GM12878 (cell line): ENCODE measurements at regions not wholly inside any gene's neighbourhood (a gene's known extent, or its start where the extent isn't known, plus 50 kb on each side); places are given as distances from the start of the nearest gene placed in this dataset.

Experiments
- ATAC-seq: fragments of 200-7000 bp; cut with Tn5 transposase; 3 replicates; pipeline ENCODE4 v1.9.1; 2020; ENCODE audit warnings: mild to moderate bottlenecking, moderate library complexity
- BruUV-seq: library from RNA; stranded (reverse); fragments of 400-500 nt; replicated peaks from 2 replicates; lab custom pipeline; 2021; lab: Mats Ljungman, UMichigan
- CTCF ChIA-PET: fragments of 300-600 bp; sonication (Branson Sonifier 250); formaldehyde crosslinking; extraction: SDS; loops from one replicate; lab custom pipeline; 2021; ENCODE audit warnings: inconsistent platforms; lab: Yijun Ruan, JAX
- POLR2A ChIA-PET: fragments of 350-600 bp; formaldehyde crosslinking; extraction: SDS; loops from one replicate; lab custom pipeline; 2021; ENCODE audit warnings: inconsistent platforms; lab: Charles Lee
- RAD21 ChIA-PET: fragments of 300-600 bp; sonication (Branson Sonifier 250); formaldehyde crosslinking; loops from one replicate; lab custom pipeline; 2023; ENCODE audit warnings: antibody characterized with exemption; ENCODE audit not compliant: unreplicated experiment; lab: Charles Lee
- SMC1A ChIA-PET: fragments of 300-600 bp; sonication (Branson Sonifier 250); formaldehyde crosslinking; loops from one replicate; lab custom pipeline; 2023; ENCODE audit not compliant: unreplicated experiment, uncharacterized antibody; lab: Charles Lee
- DNase-seq: peaks from one replicate; pipeline ENCODE4 v3.0.0-alpha.2; 2011; ENCODE audit warnings: low read depth, low spot score
- FAIRE-seq: peaks from 3 replicates; lab custom pipeline; 2011; peaks lifted over from hg19 to GRCh38; lab: Jason Lieb, UNC
- H2AFZ ChIP-seq: 2 replicates; pipeline ENCODE4 v1.6.0; 2011; ENCODE audit warnings: low read depth, low read length, control low read depth; ENCODE audit not compliant: control insufficient read depth
- H3K27ac ChIP-seq: 2 replicates; pipeline ENCODE4 v1.5.1; 2011; ENCODE audit warnings: control low read depth; ENCODE audit not compliant: control insufficient read depth, insufficient read depth
- H3K27me3 ChIP-seq, 2 experiments: replicated peaks in 1 of 2; 2 replicates each; pipeline versions ENCODE4 v1.6.0 to v1.6.1; 2011; ENCODE audit warnings: low read length in 1 of 2; ENCODE audit not compliant: control insufficient read depth in 2 of 2, insufficient read depth in 2 of 2
- H3K36me3 ChIP-seq, 2 experiments: 2 replicates each; pipeline ENCODE4 v1.5.1; 2011; ENCODE audit warnings: low read length in 1 of 2; ENCODE audit not compliant: control insufficient read depth in 2 of 2, insufficient read depth in 2 of 2
- H3K4me1 ChIP-seq: 2 replicates; pipeline ENCODE4 v1.6.1; 2011; ENCODE audit warnings: mild to moderate bottlenecking, low read length, moderate library complexity, mixed read lengths; ENCODE audit not compliant: control insufficient read depth, insufficient read depth
- H3K4me2 ChIP-seq: 2 replicates; pipeline ENCODE4 v1.6.0; 2011; ENCODE audit warnings: control low read depth; ENCODE audit not compliant: control insufficient read depth, insufficient read depth
- H3K4me3 ChIP-seq: fragments of 200-600 bp; sonication (generic); 2 replicates; pipeline ENCODE4 v1.5.1; 2016
- H3K79me2 ChIP-seq: 2 replicates; pipeline ENCODE4 v1.6.0; 2011; ENCODE audit warnings: low read length; ENCODE audit not compliant: control insufficient read depth, insufficient read depth
- H3K9ac ChIP-seq: 2 replicates; pipeline ENCODE4 v1.8.0; 2011; ENCODE audit warnings: low read length, control low read depth, mixed read lengths; ENCODE audit not compliant: control insufficient read depth, insufficient read depth
- H3K9me3 ChIP-seq: replicated peaks from 3 replicates; pipeline ENCODE4 v1.5.1; 2011; ENCODE audit warnings: mild to moderate bottlenecking, low read length; ENCODE audit not compliant: control insufficient read depth, insufficient read depth
- H4K20me1 ChIP-seq: 2 replicates; pipeline ENCODE4 v1.6.0; 2011; ENCODE audit not compliant: control insufficient read depth, insufficient read depth
- BACH1 ChIP-seq: fragments of 450-650 bp; IDR thresholded peaks from 2 replicates; pipeline ENCODE4 v1.6.1; 2017; ENCODE audit warnings: mild to moderate bottlenecking, borderline replicate concordance
- EGR1 ChIP-seq, 2 experiments: IDR thresholded peaks; 1 replicate in 1 of 2; 2 replicates in 1 of 2; pipeline ENCODE4 v1.6.1; 2011 to 2012; ENCODE audit warnings: low read depth in 2 of 2, low read length in 2 of 2, borderline replicate concordance in 1 of 2, mild to moderate bottlenecking in 1 of 2, moderate library complexity in 1 of 2
- FOXM1 ChIP-seq: IDR thresholded peaks from 2 replicates; pipeline ENCODE4 v1.6.1; 2012; ENCODE audit warnings: low read depth, mild to moderate bottlenecking, inconsistent platforms, low read length, moderate library complexity
- SIN3A ChIP-seq: IDR thresholded peaks from 2 replicates; pipeline ENCODE4 v1.6.1; 2012; ENCODE audit warnings: low read depth, low read length, improper control_type of control experiment
- SMAD1 ChIP-seq: fragments of 450-650 bp; IDR thresholded peaks from 2 replicates; pipeline ENCODE4 v1.6.1; 2018; ENCODE audit warnings: mild to moderate bottlenecking, low read depth; ENCODE audit not compliant: partially characterized antibody
- WGBS: methylation state at CpG from one replicate; pipeline ENCODE4 v1.1.6; 2016; ENCODE audit warnings: low lambda C conversion rate; ENCODE audit not compliant: insufficient replicate concordance, insufficient coverage; ENCODE audit errors: missing lambda C conversion rate; 5-methylcytosine and 5-hydroxymethylcytosine counted together
- in situ Hi-C: fragments of 300-500 bp; cut with MboI; formaldehyde crosslinking; loops from 9 replicates; pipeline ENCODE4 v1.14.3; 2018; ENCODE audit warnings: mixed read lengths
- intact Hi-C: fragments of 100-400 bp; cut with micrococcal nuclease; formaldehyde crosslinking; loops from one replicate; pipeline ENCODE4 v1.14.2; 2022; ENCODE audit not compliant: unreplicated experiment
- TF ChIP-seq, protein P1 (sequence below): IDR thresholded peaks from 2 replicates; pipeline ENCODE4 v1.6.1; 2012; ENCODE audit warnings: low read length, inconsistent platforms

GRCh38 chr5:66365981-66366380 is 221.9 kb downstream of the SREK1 start:
- no peak for ATAC-seq
- POLR2A ChIA-PET = no interaction called here
- TF ChIP-seq SMAD1 = no peak
- TF ChIP-seq, protein P1, sequence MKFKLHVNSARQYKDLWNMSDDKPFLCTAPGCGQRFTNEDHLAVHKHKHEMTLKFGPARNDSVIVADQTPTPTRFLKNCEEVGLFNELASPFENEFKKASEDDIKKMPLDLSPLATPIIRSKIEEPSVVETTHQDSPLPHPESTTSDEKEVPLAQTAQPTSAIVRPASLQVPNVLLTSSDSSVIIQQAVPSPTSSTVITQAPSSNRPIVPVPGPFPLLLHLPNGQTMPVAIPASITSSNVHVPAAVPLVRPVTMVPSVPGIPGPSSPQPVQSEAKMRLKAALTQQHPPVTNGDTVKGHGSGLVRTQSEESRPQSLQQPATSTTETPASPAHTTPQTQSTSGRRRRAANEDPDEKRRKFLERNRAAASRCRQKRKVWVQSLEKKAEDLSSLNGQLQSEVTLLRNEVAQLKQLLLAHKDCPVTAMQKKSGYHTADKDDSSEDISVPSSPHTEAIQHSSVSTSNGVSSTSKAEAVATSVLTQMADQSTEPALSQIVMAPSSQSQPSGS = no peak
- TF ChIP-seq SIN3A = no peak
- TF ChIP-seq BACH1 = no peak
- no peak for TF ChIP-seq EGR1 (IDR thresholded peaks at IDR 0.05; ENCODE audit: borderline replicate concordance in 1 of 2, low read depth in 2 of 2, low read length in 2 of 2)
- no peak for TF ChIP-seq FOXM1
- RAD21 ChIA-PET = no interaction called here
- Histone ChIP-seq H3K36me3 (no peaks in the 10 kb centered on the region), H3K4me3 (no peak overlapping the region), H3K9me3 (no peaks in the 10 kb centered on the region), H4K20me1 (no peaks in the 10 kb centered on the region), H3K79me2 (no peaks in the 10 kb centered on the region), H3K4me2 (no peak overlapping the region), H2AFZ (no peak overlapping the region), H3K27me3 (no peaks in the 10 kb centered on the region), H3K9ac (no peak overlapping the region), H3K27ac (no peak overlapping the region), H3K4me1 (no peaks in the 10 kb centered on the region)
- CTCF ChIA-PET = no interaction called here
- DNase-seq = no peak
- WGBS = 27% methylated on average over 4 of the region's 4 CpGs
- SMC1A ChIA-PET = interaction anchor here (0.6 kb wide), 1 partner anchor 15 kb away, joined by 3 read pairs; no protein-coding TSS in a partner anchor
- intact Hi-C loops (no loop called here), in situ Hi-C loops (no loop called here)
- no peak for FAIRE-seq
- no TSS peak for BruUV-seq
